ENCODE measurements at regions not wholly inside any gene's neighbourhood (a gene's known extent, or its start where the extent isn't known, plus 50 kb on each side); places are given as distances from the start of the nearest gene placed in this dataset.
"Not testable (repeated sequence)": the region's sequence is repeated elsewhere in the genome, so short reads cannot be mapped to it uniquely, and the experiment has no call there.

DNA sequence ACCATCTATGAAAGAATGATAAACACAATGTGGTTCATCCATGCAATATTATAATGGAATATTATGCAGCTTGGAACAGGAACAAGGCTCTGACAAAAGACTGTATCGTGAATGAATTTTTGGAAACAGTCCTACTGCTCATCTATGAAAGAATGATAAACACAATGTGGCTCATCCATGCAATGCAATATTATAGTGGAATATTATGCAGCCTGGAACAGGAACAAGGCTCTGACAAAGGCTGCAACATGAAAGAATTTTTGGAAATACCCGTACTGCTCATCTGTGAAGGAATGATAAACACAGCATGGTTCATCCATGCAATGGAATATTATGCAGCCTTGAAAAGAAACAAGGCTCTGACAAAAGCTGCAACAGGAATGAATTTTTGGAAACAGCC lies 158.8 kb downstream of the CRLF2 start:
- not testable (repeated sequence) for DNase-seq

- DNase-seq = no peak
Measured at GRCh38 chrX:1053072-1053471, 159.4 kb downstream of the CRLF2 start.

DNA sequence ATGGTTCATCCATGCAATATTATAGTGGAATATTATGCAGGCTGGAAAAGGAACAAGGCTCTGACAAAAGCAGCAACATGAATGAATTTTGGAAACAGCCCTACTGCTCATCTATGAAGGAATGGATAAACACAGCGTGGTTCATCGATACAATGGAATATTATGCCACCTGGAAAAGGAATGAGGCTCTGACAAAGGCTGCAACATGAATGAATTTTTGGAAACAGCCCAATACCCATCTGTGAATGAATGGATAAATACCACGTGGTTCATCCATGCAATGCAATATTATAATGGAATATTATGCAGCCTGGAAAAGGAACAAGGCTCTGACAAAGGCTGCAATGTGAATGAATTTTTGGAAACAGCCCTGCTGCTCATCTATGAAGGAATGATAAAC lies 160.4 kb downstream of the CRLF2 start:
- DNase-seq = no peak

DNA sequence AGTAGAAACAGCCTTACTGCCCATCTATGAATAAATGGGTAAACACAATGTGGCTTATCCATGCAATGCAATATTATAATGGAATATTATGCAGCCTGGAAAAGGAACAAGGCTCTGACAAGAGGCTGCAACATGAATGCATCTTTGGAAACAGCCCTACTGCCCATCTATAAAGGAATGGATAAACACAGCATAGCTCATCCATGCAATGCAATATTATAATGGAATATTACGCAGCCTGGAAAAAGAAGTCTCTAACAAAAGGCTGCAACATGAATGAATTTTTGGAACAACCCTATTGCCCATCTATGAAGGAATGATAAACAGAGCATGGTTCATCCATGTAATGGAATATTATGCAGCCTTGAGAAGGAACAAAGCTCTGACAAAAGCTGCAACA lies 161.0 kb downstream of the CRLF2 start:
- DNase-seq = no peak

GRCh38 chrX:1045680-1046314 lies 166.7 kb downstream of the CRLF2 start:
- DNase-seq = no peak

GRCh38 chrX:1041091-1041490 lies 171.4 kb downstream of the CRLF2 start:
- DNase-seq = no peak

DNA sequence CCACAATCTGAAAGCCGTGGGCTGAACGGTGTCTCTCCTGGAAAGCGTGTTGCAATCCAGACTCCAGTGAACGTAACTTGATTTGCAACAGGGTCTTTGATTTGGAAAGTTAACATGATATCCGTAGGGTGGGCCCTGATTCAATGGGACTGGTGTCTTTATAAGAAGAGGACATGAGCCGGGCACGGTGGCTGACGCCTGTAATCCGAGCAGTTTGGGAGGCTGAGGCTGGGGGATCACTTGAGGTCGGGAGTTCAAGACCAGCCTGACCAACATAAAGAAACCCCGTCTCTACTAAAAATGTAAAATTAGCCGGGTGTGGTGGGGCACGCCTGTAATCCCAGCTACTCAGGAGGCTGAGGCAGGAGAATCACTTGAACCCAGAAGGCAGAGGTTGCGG lies 176.5 kb downstream of the CRLF2 start:
- DNase-seq = not testable (repeated sequence)

- DNase-seq = no peak
Measured at GRCh38 chrX:1035206-1035605, 177.2 kb downstream of the CRLF2 start.

- DNase-seq = no peak
Measured at GRCh38 chrX:1034717-1035116, 177.7 kb downstream of the CRLF2 start.

- DNase-seq = no peak
Measured at GRCh38 chrX:1031521-1032430, 180.7 kb downstream of the CRLF2 start.

GRCh38 chrX:1029494-1029893 lies 183.0 kb downstream of the CRLF2 start:
- no peak for DNase-seq

- DNase-seq = no peak
Measured at GRCh38 chrX:1027680-1028079, 184.8 kb downstream of the CRLF2 start.

DNA sequence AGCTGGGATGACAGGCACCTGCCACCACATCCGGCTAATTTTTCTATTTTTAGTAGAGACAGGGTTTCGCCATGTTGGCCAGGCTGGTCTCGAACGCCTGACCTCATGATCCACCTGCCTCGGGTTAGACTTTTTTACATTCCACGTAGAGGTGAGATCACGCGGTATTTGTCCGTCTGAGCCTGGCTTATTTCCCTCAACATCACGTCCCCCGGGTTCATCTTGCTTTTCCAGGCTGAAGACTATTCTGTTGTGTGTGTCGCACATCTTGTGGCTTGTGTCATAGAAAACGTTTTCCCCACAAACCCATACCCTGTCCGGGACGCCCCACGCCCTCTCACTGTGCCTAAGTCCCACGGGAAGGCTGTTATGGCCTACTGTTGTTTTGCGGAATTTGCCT lies 185.3 kb downstream of the CRLF2 start:
- DNase-seq = no peak

GRCh38 chrX:1026263-1027015 lies 186.0 kb downstream of the CRLF2 start:
- DNase-seq = no peak

- no peak for DNase-seq
Measured at GRCh38 chrX:1025413-1025812, 187.0 kb downstream of the CRLF2 start.

- no peak for DNase-seq
Measured at GRCh38 chrX:1023676-1024075, 188.8 kb downstream of the CRLF2 start.

DNA sequence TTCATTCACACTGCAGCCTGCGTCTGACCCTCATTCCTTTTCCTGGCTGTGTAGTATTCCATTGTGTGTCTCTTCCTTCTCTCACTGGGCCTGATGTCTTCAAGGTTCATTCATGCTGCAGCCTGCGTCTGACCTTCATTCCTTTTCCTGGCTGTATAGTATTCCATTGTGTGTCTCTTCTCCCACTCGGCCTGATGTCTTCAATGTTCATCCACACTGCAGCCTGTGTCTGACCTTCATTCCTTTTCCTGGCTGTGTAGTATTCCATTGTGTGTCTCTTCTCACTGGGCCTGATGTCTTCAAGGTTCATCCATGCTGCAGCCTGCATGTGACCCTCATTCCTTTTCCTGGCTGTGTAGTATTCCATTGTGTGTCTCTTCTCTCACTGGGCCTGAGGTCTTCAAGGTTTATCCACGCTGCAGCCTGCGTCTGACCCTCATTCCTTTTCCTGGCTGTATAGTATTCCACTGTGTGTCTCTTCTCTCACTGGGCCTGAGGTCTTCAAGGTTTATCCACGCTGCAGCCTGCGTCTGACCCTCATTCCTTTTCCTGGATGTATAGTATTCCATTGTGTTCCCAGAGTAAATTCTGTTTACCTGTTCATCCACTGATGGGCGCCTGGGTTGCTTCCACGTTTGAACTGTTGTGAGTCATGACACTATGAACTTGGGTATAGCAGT lies 191.0 kb downstream of the CRLF2 start:
- not testable (repeated sequence) for DNase-seq

GRCh38 chrX:1020634-1021166 lies 191.7 kb downstream of the CRLF2 start:
- no peak for DNase-seq

DNA sequence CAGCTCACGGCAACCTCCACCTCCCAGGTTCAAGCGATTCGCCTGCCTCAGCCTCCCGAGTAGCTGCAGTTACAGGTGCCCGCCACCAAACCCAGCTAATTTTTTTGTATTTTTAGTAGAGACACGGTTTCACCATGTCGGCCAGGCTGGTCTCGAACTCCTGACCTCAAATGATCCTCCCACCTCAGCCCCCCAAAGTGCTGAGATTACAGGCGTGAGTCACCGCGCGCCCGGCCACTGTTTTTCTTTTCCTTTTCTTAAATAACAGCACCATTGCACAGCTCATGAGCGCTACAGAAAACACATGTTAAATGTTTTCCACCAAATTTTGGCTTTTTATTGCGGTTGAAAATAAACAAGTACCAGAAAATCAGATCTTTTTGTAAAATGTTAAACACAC lies 195.5 kb downstream of the CRLF2 start:
- DNase-seq = not testable (repeated sequence)

GRCh38 chrX:1016281-1016680 lies 196.2 kb downstream of the CRLF2 start:
- not testable (repeated sequence) for DNase-seq

DNA sequence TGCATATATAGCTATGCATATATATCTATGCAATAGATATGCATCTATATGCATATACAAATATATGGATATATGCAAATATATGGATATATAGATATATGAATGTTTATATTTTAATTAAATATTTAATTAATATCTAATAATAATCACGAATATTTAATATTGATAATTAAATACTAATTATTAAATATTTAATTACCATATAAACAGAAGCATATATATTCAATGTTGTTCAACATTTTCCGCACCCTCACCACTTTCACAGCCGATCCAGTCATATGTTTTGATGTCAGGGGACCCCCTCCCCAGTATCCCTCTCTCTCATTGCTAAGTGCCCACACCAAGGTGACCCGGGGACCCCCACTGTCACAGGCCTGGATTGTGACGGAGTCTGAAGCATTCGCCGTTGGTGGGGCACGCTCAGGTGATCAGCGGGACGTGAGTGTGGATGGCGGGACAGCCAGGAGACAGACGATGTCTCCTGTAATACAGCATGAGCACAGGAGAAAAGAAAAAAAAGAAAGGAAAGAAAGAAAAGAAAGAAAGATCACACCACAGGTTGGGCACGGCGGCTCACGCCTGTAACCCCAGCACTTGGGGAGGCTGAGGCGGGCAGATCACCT lies 199.7 kb downstream of the CRLF2 start:
- DNase-seq = no peak

DNA sequence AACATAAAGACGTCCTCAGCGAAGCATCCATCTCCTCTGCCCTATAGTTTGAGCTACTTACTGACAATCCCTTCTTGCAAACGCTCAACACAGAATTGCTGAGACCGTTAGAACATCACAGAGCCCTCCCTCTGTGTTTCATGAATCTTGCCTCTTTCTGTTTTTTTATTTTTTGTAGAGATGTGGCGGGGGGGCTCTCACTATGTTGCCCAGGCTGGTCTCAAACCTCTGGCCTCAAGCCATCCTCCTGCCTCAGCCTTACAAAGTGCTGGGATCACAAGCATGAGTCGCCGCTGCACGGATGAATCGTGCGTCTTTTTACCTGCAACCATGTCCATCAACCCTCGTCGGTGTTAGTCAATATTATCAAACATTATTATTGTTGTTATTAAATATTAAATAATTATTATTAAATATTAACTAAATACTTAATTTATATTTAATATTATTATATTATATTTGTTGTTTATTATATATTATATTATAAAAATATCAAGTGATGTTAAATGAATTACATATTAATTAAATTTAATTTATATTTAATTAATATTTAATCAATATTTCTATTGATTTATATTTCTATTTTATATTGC lies 200.7 kb downstream of the CRLF2 start:
- no peak for DNase-seq

Measured in NCI-H226 (cell line).